ENCODE measurements at regions not wholly inside any gene's neighbourhood (a gene's known extent, or its start where the extent isn't known, plus 50 kb on each side); places are given as distances from the start of the nearest gene placed in this dataset.

- H3K27me3 Mint-ChIP-seq: no peaks in the 10 kb centered on the region
- H3K4me3 Mint-ChIP-seq: no peak overlapping the region
- DNase-seq (no peak), ATAC-seq (ENCODE audit: low read depth) (no peak)
- ChIA-PET POLR2A (no interaction called here), CTCF (no interaction called here)
- no peaks in the 10 kb centered on the region for H3K36me3 Mint-ChIP-seq (ENCODE audit: low read depth)
- no peaks in the 10 kb centered on the region for H3K4me1 Mint-ChIP-seq
- no peak overlapping the region for H3K27ac Mint-ChIP-seq
- TF ChIP-seq CTCF (IDR thresholded peaks at IDR 0.05): no peak
- H3K9me3 Mint-ChIP-seq: no peaks in the 10 kb centered on the region
- intact Hi-C loops (cut with micrococcal nuclease): no loop called here
These were observed 142.2 kb upstream of the HMGA2 start for GRCh38 chr12:65682112-65682511.

GRCh38 chr12:65684906-65685305, 139.4 kb upstream of the HMGA2 start:
- no peak for TF ChIP-seq CTCF (IDR thresholded peaks at IDR 0.05)
- no peak overlapping the region for H3K4me3 Mint-ChIP-seq
- H3K9me3 Mint-ChIP-seq: no peaks in the 10 kb centered on the region
- intact Hi-C loops (cut with micrococcal nuclease): no loop called here
- no peaks in the 10 kb centered on the region for H3K4me1 Mint-ChIP-seq
- ChIA-PET POLR2A (no interaction called here), CTCF (no interaction called here)
- no peaks in the 10 kb centered on the region for H3K27me3 Mint-ChIP-seq
- no peak for DNase-seq
- no peak overlapping the region for H3K27ac Mint-ChIP-seq
- no peak for ATAC-seq (ENCODE audit: low read depth)
- H3K36me3 Mint-ChIP-seq (ENCODE audit: low read depth): no peaks in the 10 kb centered on the region

- no peak for TF ChIP-seq CTCF (IDR thresholded peaks at IDR 0.05)
- ChIA-PET CTCF (no interaction called here), POLR2A (no interaction called here)
- H3K27me3 Mint-ChIP-seq: no peaks in the 10 kb centered on the region
- H3K4me1 Mint-ChIP-seq: no peaks in the 10 kb centered on the region
- H3K36me3 Mint-ChIP-seq (ENCODE audit: low read depth): no peaks in the 10 kb centered on the region
- DNase-seq: no peak
- no peak overlapping the region for H3K27ac Mint-ChIP-seq
- ATAC-seq (ENCODE audit: low read depth): no peak
- H3K4me3 Mint-ChIP-seq: no peak overlapping the region
- no peaks in the 10 kb centered on the region for H3K9me3 Mint-ChIP-seq
- intact Hi-C loops (cut with micrococcal nuclease): no loop called here
These were observed 138.8 kb upstream of the HMGA2 start for GRCh38 chr12:65685514-65685913.

- ChIA-PET POLR2A (no interaction called here), CTCF (no interaction called here)
- Mint-ChIP-seq H3K36me3 (ENCODE audit: low read depth) (no peaks in the 10 kb centered on the region), H3K4me1 (no peaks in the 10 kb centered on the region), H3K27ac (no peak overlapping the region), H3K4me3 (no peak overlapping the region), H3K27me3 (no peaks in the 10 kb centered on the region), H3K9me3 (no peaks in the 10 kb centered on the region)
- intact Hi-C loops (cut with micrococcal nuclease): no loop called here
- no peak for TF ChIP-seq CTCF (IDR thresholded peaks at IDR 0.05)
- ATAC-seq (ENCODE audit: low read depth) (no peak), DNase-seq (no peak)
These were observed 134.8 kb upstream of the HMGA2 start for GRCh38 chr12:65689508-65689907.

- Mint-ChIP-seq H3K27me3 (no peaks in the 10 kb centered on the region), H3K36me3 (ENCODE audit: low read depth) (no peaks in the 10 kb centered on the region), H3K4me3 (no peak overlapping the region), H3K9me3 (no peaks in the 10 kb centered on the region), H3K27ac (no peak overlapping the region), H3K4me1 (no peaks in the 10 kb centered on the region)
- no peak for ATAC-seq (ENCODE audit: low read depth)
- intact Hi-C loops (cut with micrococcal nuclease): no loop called here
- POLR2A ChIA-PET: no interaction called here
- CTCF ChIA-PET: no interaction called here
- no peak for TF ChIP-seq CTCF (IDR thresholded peaks at IDR 0.05)
- DNase-seq: no peak
These were observed 133.8 kb upstream of the HMGA2 start for GRCh38 chr12:65690477-65690876.
